ENCODE measurements at regions not wholly inside any gene's neighbourhood (a gene's known extent, or its start where the extent isn't known, plus 50 kb on each side); places are given as distances from the start of the nearest gene placed in this dataset.

DNA sequence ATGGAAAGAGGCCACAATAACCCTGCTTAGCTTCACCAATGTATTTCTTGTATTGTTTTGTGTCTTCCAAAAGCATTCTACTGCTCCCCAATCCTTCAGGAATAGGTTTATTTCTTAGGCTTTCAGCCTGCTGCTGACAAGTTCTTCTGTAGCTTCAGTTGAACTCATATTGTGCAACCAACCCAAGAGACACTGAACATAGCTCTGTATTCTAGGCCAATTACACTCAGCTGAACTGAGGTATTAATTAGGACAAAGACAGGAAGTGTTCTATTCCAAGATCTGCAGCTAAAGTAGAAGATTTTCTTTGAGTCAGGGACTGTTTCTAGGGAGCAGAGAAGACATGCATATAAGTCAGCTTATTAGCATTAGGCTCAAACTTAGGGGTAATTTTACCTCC lies 151.8 kb downstream of the LHFPL1 start:
- Histone ChIP-seq H3K9me3 (peaks cover 0 to 6% (median 0%) of the 10 kb centered on the region in 4 donors), H3K27ac (replicated peaks in 1 of 4) (no peak overlapping the region), H3K36me3 (no peaks in the 10 kb centered on the region), H3K27me3 (no peaks in the 10 kb centered on the region), H3K4me3 (no peak overlapping the region), H3K4me1 (no peaks in the 10 kb centered on the region)
- intact Hi-C loops (cut with DNase I): no loop called here
- DNase-seq (ENCODE audit: extremely low spot score): no peak
- TF ChIP-seq POLR2A (IDR thresholded peaks at IDR 0.05; ENCODE audit: low read depth) (no peak), EP300 (IDR thresholded peaks at IDR 0.05) (no peak), POLR2AphosphoS5 (IDR thresholded peaks at IDR 0.05) (no peak)
- TF ChIP-seq, protein P1, sequence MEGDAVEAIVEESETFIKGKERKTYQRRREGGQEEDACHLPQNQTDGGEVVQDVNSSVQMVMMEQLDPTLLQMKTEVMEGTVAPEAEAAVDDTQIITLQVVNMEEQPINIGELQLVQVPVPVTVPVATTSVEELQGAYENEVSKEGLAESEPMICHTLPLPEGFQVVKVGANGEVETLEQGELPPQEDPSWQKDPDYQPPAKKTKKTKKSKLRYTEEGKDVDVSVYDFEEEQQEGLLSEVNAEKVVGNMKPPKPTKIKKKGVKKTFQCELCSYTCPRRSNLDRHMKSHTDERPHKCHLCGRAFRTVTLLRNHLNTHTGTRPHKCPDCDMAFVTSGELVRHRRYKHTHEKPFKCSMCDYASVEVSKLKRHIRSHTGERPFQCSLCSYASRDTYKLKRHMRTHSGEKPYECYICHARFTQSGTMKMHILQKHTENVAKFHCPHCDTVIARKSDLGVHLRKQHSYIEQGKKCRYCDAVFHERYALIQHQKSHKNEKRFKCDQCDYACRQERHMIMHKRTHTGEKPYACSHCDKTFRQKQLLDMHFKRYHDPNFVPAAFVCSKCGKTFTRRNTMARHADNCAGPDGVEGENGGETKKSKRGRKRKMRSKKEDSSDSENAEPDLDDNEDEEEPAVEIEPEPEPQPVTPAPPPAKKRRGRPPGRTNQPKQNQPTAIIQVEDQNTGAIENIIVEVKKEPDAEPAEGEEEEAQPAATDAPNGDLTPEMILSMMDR (IDR thresholded peaks at IDR 0.05): no peak

DNA sequence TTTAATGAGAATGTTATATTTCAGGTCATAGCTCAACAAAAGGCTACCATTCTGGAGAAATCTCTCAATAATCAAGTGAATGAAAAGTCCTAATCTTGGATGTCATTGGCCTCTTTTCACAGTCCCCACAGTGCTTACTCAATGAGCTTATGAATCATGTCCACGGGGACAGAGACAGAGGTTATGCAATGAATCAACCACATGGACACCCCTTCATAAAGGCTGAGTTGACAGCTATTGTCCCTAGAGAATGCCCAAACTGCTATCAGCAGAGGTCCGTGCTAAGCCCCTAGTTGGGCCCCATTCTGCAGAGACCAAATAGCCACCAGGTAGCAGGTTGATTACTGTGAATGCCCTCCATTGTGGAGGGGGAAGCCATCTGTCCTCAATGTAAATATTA lies 158.1 kb downstream of the LHFPL1 start:
- no peak for DNase-seq (ENCODE audit: extremely low spot score)
- intact Hi-C loops (cut with DNase I): no loop called here
- TF ChIP-seq POLR2A (IDR thresholded peaks at IDR 0.05; ENCODE audit: low read depth): no peak
- TF ChIP-seq, protein P1 (IDR thresholded peaks at IDR 0.05): no peak
- no peak for TF ChIP-seq EP300 (IDR thresholded peaks at IDR 0.05)
- TF ChIP-seq POLR2AphosphoS5 (IDR thresholded peaks at IDR 0.05): no peak
- H3K36me3 ChIP-seq: no peaks in the 10 kb centered on the region
- H3K27ac ChIP-seq (replicated peaks in 1 of 4): no peak overlapping the region
- peaks cover 0 to 6% (median 0%) of the 10 kb centered on the region in 4 donors for H3K9me3 ChIP-seq
- H3K4me1 ChIP-seq: no peaks in the 10 kb centered on the region
- H3K27me3 ChIP-seq: no peaks in the 10 kb centered on the region
- H3K4me3 ChIP-seq: no peak overlapping the region
- WGBS: 59% methylated on average over 2 of the region's 2 CpGs

DNA sequence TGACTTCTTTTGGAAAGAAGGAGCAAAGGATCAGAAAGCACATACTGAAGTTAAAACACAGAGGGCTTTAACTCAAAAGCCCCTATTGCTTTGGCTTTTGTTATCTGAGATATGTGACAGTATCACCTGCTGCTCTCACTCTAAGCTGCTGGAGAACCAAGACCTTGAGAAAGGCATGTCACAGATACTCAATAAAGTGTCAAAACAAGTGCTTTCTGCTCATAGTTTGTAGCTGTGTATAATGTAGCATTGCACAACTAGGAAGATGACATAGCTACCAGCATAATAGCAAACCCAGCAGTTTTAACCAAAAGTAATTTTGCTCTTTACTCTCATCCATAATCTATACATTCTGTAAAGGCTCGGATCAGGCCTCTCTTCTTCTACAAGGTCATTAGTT lies 159.6 kb downstream of the LHFPL1 start:
- no peak for DNase-seq (ENCODE audit: extremely low spot score)
- Histone ChIP-seq H3K4me3 (no peak overlapping the region), H3K4me1 (no peaks in the 10 kb centered on the region), H3K27me3 (no peaks in the 10 kb centered on the region), H3K36me3 (no peaks in the 10 kb centered on the region), H3K9me3 (peaks cover 0 to 13% (median 0%) of the 10 kb centered on the region in 4 donors), H3K27ac (replicated peaks in 1 of 4) (no peak overlapping the region)
- no peak for TF ChIP-seq POLR2AphosphoS5 (IDR thresholded peaks at IDR 0.05)
- TF ChIP-seq, protein P1 (IDR thresholded peaks at IDR 0.05): no peak
- WGBS: 58% methylated on average over 1 of the region's 1 CpG
- intact Hi-C loops (cut with DNase I): no loop called here

DNA sequence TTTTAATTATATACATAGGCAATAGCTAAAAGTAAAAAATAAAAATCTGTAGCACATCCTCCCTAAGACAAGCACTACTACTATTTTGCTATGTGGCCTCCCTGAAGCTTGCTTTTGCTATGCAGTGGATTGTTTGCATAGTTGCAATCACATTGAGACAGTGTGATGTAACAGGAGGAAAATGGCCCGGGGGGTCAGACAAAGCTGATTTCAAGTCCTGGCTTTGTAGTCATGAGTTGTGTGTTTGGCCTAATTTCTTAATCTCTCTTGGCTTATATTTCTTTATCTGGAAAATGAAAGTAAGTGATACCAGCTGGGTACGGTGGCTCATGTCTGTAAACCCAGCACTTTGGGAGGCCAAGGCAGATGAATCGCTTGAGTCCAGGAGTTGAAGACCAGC lies 166.6 kb downstream of the LHFPL1 start:
- peaks cover 0 to 18% (median 0%) of the 10 kb centered on the region in 4 donors for H3K9me3 ChIP-seq
- H3K27ac ChIP-seq (replicated peaks in 1 of 4): no peak overlapping the region
- TF ChIP-seq, protein P1 (IDR thresholded peaks at IDR 0.05): no peak
- TF ChIP-seq POLR2AphosphoS5 (IDR thresholded peaks at IDR 0.05) (no peak), POLR2A (IDR thresholded peaks at IDR 0.05; ENCODE audit: low read depth) (no peak), EP300 (IDR thresholded peaks at IDR 0.05) (no peak)
- no peak for DNase-seq (ENCODE audit: extremely low spot score)
- no peaks in the 10 kb centered on the region for H3K36me3 ChIP-seq
- H3K4me1 ChIP-seq: no peaks in the 10 kb centered on the region
- intact Hi-C loops (cut with DNase I): no loop called here
- no peaks in the 10 kb centered on the region for H3K27me3 ChIP-seq
- WGBS: 76% methylated on average over 3 of the region's 3 CpGs
- H3K4me3 ChIP-seq: no peak overlapping the region

DNA sequence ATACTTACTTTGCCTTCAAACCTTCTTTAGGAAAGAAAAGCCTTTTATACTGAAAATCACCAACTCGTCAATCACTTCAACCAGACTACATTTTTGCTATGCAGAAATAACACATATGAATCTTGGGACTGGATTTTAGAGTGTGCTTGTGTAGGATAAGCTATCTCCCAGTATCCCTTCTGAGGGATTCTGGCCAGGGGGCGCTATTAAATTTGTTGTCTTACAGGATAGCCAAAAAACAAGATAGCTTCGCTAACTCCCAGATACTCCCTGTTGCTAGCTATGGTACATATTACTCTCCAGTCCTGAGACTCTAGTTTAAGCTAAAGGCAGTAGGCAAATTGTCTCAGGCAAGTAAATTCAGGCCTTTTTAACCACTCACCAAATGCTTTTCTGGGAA lies 167.2 kb downstream of the LHFPL1 start:
- Histone ChIP-seq H3K27ac (replicated peaks in 1 of 4) (no peak overlapping the region), H3K36me3 (no peaks in the 10 kb centered on the region), H3K27me3 (no peaks in the 10 kb centered on the region), H3K9me3 (peaks cover 0 to 18% (median 0%) of the 10 kb centered on the region in 4 donors), H3K4me3 (no peak overlapping the region), H3K4me1 (no peaks in the 10 kb centered on the region)
- WGBS: 46% methylated on average over 3 of the region's 3 CpGs
- DNase-seq (ENCODE audit: extremely low spot score): no peak
- no peak for TF ChIP-seq POLR2A (IDR thresholded peaks at IDR 0.05; ENCODE audit: low read depth)
- no peak for TF ChIP-seq EP300 (IDR thresholded peaks at IDR 0.05)
- TF ChIP-seq, protein P1 (IDR thresholded peaks at IDR 0.05): no peak
- no peak for TF ChIP-seq POLR2AphosphoS5 (IDR thresholded peaks at IDR 0.05)
- intact Hi-C loops (cut with DNase I): no loop called here

Measured in esophagus muscularis mucosa (tissue), 4 donors.